Thyroid gland (tissue), 4 donors: ENCODE measurements at regions not wholly inside any gene's neighbourhood (a gene's known extent, or its start where the extent isn't known, plus 50 kb on each side); places are given as distances from the start of the nearest gene placed in this dataset.

Experiments
- DNase-seq, 2 donors: peaks; one replicate each; pipeline ENCODE4 v3.0.0-alpha.2; 2019
- H3K27ac ChIP-seq, 3 donors: fragments of 200-600 bp; sonication (generic); 1 replicate in 2 of 3; 2 replicates in 1 of 3; pipeline ENCODE4 v1.5.1; 2016 to 2019; ENCODE audit warnings: mild to moderate bottlenecking in 1 of 3, moderate library complexity in 1 of 3
- H3K27me3 ChIP-seq: fragments of 200-600 bp; sonication (generic); one replicate; pipeline ENCODE4 v1.5.1; 2019
- H3K36me3 ChIP-seq, 2 donors: fragments of 200-600 bp; sonication (generic); one replicate each; pipeline ENCODE4 v1.5.1; 2016 to 2019
- H3K4me1 ChIP-seq, 2 donors: fragments of 200-600 bp; sonication (generic); one replicate each; pipeline ENCODE4 v1.5.1; 2017 to 2019
- H3K4me3 ChIP-seq, 3 donors: fragments of 200-600 bp; sonication (generic); replicated peaks in 1 of 3; 1 replicate in 2 of 3; 2 replicates in 1 of 3; pipeline ENCODE4 v1.5.1; 2016; ENCODE audit warnings: mild to moderate bottlenecking in 1 of 3
- H3K9me3 ChIP-seq: fragments of 200-600 bp; sonication (generic); one replicate; pipeline ENCODE4 v1.5.1; 2017
- CTCF ChIP-seq, 6 experiments: fragments of 200-600 bp in 3 of 6; fragments of 450-650 bp in 3 of 6; sonication (generic) in 3 of 6; IDR thresholded peaks; one replicate each; pipeline ENCODE4 v1.5.1; 2016 to 2019; ENCODE audit warnings: antibody characterized with exemption in 6 of 6, mild to moderate bottlenecking in 2 of 6, inconsistent platforms in 1 of 6, moderate library complexity in 1 of 6
- POLR2A ChIP-seq, 2 donors: fragments of 450-650 bp; IDR thresholded peaks; one replicate each; pipeline ENCODE4 v1.6.1; 2017; ENCODE audit warnings: antibody characterized with exemption in 2 of 2, mild to moderate bottlenecking in 2 of 2, moderate library complexity in 1 of 2
- WGBS, 2 donors: methylation state at CpG; one replicate each; pipeline ENCODE4 v1.1.5; 2017; 5-methylcytosine and 5-hydroxymethylcytosine counted together
- intact Hi-C: fragments of 100-400 bp; cut with DNase I; formaldehyde crosslinking; loops from one replicate; pipeline ENCODE4 v1.15.1; 2023

GRCh38 chr2:21244161-21244560, 120.4 kb downstream of the TDRD15 start:
- intact Hi-C loops = no loop called here
- H3K4me1 ChIP-seq = peaks cover 0 to 4% of the 10 kb centered on the region in 2 donors
- no peak overlapping the region for H3K27ac ChIP-seq
- no peaks in the 10 kb centered on the region for H3K36me3 ChIP-seq
- TF ChIP-seq POLR2A (IDR thresholded peaks at IDR 0.05) (no peak), CTCF (IDR thresholded peaks at IDR 0.05) (no peak)
- H3K9me3 ChIP-seq = no peaks in the 10 kb centered on the region
- no peak for DNase-seq
- H3K27me3 ChIP-seq = no peaks in the 10 kb centered on the region
- WGBS, 2 donors = 88 to 92% methylated on average over 1 of the region's 1 CpG
- H3K4me3 ChIP-seq = no peak overlapping the region

GRCh38 chr2:21245565-21245964, 121.8 kb downstream of the TDRD15 start:
- no peak for DNase-seq
- 62 to 68% methylated on average over 2 of the region's 2 CpGs for WGBS, 2 donors
- Histone ChIP-seq H3K4me1 (peaks cover 0 to 4% of the 10 kb centered on the region in 2 donors), H3K27me3 (no peaks in the 10 kb centered on the region), H3K36me3 (no peaks in the 10 kb centered on the region), H3K4me3 (no peak overlapping the region), H3K9me3 (no peaks in the 10 kb centered on the region), H3K27ac (no peak overlapping the region)
- intact Hi-C loops = no loop called here
- no peak for TF ChIP-seq POLR2A (IDR thresholded peaks at IDR 0.05)
- no peak for TF ChIP-seq CTCF (IDR thresholded peaks at IDR 0.05)

DNA sequence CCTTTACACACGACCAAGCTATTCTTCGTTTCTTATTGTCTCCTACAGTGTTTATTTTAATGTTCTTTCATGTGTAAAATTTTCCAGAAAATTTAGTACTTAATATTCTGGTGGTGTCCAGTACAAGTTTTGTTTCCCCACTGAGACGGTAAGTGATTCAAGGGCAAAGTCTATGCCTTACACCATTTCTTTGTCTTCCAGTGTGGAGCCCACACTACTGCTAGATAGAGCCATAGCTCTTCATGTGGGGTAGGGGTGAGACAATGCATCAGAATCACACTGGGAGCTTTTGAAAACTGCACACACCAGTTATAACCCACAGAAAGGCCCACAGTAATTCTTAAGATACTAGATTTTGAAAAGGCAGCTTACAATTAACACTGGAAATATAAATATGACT, 125.6 kb downstream of the TDRD15 start:
- DNase-seq = no peak
- Histone ChIP-seq H3K4me1 (peaks cover 0 to 4% of the 10 kb centered on the region in 2 donors), H3K9me3 (no peaks in the 10 kb centered on the region), H3K36me3 (no peaks in the 10 kb centered on the region), H3K27ac (no peak overlapping the region), H3K27me3 (no peaks in the 10 kb centered on the region), H3K4me3 (no peak overlapping the region)
- intact Hi-C loops = no loop called here
- WGBS, 2 donors = 85 to 86% methylated on average over 3 of the region's 3 CpGs
- TF ChIP-seq POLR2A (IDR thresholded peaks at IDR 0.05) (no peak), CTCF (IDR thresholded peaks at IDR 0.05) (no peak)

DNA sequence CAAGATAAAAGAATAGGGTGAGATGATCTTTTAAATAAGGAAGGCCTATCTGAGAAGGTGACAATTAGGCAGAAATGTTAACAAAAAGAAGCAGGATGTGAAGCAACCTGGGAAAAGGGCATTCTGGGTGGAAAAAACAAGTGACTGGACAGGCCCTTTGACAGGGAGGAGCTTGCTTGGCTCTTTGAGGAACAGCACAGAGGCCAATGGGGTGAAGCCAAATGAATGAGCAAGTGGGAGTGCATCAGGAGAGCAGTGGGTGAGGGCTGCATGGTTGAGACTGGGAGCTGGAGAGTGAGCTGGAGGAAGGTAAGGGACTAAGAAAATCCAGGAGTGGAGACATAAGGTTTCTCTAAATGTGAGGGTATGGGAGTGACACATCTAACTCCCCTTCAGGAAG, 126.9 kb downstream of the TDRD15 start:
- Histone ChIP-seq H3K4me3 (no peak overlapping the region), H3K9me3 (no peaks in the 10 kb centered on the region), H3K4me1 (peaks cover 0 to 4% of the 10 kb centered on the region in 2 donors), H3K36me3 (no peaks in the 10 kb centered on the region), H3K27ac (no peak overlapping the region), H3K27me3 (no peaks in the 10 kb centered on the region)
- DNase-seq = no peak
- intact Hi-C loops = no loop called here
- TF ChIP-seq CTCF (IDR thresholded peaks at IDR 0.05) = no peak
- TF ChIP-seq POLR2A (IDR thresholded peaks at IDR 0.05) = no peak

DNA sequence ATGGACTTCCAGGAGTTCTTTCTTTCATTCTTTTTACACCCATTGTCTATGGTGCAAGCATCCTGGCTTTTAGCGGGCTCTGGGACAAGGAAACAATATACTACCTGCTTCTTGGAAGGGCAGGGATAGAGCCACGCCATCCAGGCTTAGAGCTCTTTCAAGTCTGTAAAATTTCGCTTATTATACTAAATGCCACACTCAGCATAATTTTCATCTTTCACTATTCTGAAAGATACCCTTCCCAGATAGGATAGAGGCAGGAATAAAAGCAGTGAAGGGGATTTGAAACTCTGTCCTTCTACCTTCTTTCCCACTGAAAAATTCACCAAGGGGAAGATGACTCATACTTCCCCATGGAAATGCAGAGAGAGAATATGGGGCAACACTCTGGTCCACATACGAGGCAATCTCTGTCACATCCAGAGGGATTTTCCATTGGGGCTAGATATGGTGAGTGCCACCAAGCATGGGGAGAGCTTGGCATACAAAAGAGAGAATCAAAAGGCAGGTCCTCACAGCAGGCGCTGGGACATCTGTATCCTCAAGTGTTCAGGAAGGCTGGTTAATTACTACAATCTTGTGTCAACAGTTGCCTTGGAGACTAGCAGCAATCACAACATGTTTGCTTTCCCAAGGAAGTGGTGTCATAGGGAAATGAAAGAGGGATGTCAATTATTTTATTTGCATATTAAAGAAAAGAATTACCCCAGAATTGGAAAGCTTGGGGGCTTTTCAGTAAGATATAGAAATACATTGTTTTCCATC, 127.6 kb downstream of the TDRD15 start:
- intact Hi-C loops = no loop called here
- H3K27ac ChIP-seq = no peak overlapping the region

More for the DNA sequence above, 127.6 kb downstream of the TDRD15 start:
- Histone ChIP-seq H3K9me3 (no peaks in the 10 kb centered on the region), H3K27me3 (no peaks in the 10 kb centered on the region), H3K4me3 (no peak overlapping the region), H3K4me1 (peaks cover 0 to 4% of the 10 kb centered on the region in 2 donors), H3K36me3 (no peaks in the 10 kb centered on the region)
- no peak for DNase-seq
- WGBS, 2 donors = 62 to 64% methylated on average over 5 of the region's 5 CpGs
- TF ChIP-seq POLR2A (IDR thresholded peaks at IDR 0.05) = no peak
- TF ChIP-seq CTCF (IDR thresholded peaks at IDR 0.05) = no peak
